NCI-H226 (cell line): ENCODE measurements at regions not wholly inside any gene's neighbourhood (a gene's known extent, or its start where the extent isn't known, plus 50 kb on each side); places are given as distances from the start of the nearest gene placed in this dataset.

Experiments
- DNase-seq: peaks from one replicate; pipeline ENCODE4 v3.0.0-alpha.2; 2015

DNA sequence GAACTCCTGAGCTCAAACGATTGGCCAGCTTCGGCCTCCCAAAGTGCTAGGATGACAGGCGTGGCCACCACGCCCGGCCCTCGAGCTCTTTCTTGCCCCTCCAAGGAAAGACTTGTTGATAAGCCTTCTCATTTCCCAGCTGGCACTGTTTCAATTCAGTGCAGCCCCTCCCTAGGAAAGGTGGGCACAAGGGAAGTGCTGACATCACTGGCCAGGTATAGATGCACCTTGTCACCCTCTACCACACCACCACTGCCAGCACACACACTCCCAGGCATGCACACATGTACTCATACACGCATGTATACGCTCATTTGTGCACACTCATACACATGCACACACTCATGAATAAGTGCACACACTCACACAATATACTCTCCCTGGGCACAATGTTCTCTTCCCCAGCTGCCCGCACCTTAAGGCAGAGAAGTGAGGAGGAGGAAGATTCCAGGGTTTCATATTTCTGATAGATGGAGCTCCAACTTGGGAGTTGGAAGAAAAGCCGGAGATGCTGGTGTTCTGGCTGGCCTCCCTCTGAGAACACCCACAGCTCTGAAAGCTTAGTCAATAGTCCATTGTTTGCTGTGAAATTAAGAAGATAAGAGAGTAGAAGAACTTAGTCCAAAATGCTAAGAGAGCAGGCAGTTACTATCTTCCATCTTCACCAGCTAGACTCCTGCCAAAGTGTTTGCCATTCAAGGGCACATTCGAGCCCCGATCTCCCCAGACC is 196.7 kb downstream of the FOXO1 start:
- DNase-seq: no peak

- DNase-seq: no peak
These were observed 195.8 kb downstream of the FOXO1 start for GRCh38 chr13:40470660-40471059.

GRCh38 chr13:40471076-40471475 is 195.4 kb downstream of the FOXO1 start:
- DNase-seq: no peak

DNA sequence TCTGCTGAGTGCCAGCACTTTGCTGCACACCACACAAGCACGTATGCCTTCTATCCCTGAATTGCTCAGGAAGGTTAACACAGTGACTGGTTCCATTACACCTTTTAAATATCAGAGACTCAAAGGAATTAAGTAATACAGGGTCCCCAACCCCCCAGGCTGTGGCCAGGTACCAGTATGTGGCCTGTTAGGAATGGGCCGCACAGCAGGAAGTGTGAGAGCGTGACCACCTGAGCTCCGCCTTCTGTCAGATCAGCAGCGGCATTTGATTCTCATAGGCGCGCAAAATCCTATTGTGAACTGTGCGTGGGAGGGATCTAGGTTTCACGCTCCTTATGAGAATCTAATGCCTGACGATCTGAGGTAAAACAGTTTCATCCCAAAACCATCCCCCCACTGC is 194.5 kb downstream of the FOXO1 start:
- DNase-seq: no peak

DNA sequence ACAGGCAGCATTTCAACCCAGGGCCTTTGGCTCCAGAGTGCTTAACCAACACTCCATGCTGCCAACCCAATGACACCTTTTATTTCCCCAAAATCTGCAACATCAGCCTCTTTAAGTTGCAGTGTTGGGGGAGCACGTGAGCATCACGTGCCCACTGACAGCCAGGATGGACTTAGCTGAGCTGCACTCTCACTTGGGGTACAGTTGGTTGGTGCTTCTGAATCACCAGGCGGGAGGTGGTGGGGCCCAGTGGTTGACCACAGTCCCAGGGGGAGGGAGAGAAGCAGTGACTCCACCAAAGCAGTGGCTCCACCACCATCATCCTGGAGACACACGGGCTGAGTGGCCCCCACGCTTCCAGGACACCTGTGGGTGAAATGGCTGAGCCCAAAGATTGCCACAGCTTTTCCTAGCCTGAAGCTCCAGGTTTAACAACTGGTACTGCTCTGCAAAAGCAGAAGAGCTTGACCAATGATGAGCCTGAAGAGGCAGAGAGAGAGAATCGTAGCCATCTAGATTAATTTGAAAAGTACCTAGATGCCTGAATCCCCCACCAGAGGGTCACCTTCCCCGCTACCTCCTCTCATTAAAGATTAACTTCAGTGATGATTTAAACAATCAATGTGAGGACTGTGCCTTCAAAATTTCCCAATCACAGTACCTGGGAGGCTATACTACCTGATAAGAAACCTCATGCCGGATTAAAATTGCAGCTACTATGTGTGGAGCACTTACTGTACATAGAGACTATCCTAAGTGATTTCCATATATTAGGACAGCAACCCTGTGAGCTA is 193.8 kb downstream of the FOXO1 start:
- DNase-seq: no peak

- no peak for DNase-seq
These were observed 190.8 kb downstream of the FOXO1 start for GRCh38 chr13:40475617-40476016.

DNA sequence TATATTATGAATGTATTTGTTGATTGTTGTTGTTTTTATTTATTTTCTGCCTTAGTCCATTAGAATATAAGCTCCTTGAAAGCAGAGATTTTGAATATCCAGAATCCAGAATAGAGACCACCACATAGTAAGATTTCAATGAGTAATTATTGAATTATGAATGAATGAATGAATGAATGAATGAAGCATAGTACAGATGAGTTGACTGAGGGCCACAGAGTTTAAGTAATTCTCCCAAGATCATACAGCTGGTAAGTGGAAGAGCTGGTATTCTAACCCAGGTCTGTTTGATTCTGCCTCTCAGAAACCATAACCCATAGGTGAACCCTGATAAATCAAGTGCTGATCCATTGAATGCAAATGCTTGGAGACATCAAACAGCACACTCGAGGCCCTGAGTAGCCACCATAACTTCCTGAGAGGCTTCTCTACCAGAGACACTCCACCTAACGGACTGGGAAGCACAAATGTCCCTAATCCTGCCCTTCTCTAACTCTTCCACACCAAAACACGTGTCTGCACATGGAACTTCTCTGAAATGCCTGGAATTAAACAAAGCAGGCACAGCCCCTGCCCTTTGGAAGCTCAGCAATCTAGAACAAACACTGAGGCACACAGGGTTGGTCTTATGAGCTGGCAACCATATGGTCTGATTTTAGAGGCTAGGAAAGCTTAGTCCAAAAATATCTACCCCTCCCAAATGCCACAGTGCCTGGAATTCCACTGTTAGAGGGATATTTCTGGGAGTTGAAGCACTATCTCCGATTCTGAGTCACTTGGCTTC is 190.1 kb downstream of the FOXO1 start:
- peak; percentile 47 for DNase-seq

GRCh38 chr13:40477623-40478608 is 188.5 kb downstream of the FOXO1 start:
- DNase-seq: no peak

DNA sequence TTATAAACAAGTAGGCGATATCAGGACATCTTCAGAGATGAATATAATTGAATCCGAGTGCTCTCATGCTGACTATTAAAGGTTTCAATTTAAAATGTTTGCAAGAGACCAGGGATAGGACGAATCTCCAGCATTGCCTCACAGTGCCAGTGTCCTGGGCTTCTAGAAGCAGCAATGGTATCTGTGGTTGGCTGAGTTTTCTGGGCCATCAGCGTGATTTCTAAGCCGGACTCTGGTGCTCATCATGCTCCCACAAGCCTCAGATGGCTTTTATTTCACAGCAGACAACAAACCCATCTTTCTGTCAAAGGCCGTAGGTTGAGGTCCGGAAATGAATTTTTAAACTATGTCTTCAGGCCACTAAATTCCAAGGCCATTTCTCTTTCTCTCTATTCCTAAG is 187.7 kb downstream of the FOXO1 start:
- DNase-seq: no peak

DNA sequence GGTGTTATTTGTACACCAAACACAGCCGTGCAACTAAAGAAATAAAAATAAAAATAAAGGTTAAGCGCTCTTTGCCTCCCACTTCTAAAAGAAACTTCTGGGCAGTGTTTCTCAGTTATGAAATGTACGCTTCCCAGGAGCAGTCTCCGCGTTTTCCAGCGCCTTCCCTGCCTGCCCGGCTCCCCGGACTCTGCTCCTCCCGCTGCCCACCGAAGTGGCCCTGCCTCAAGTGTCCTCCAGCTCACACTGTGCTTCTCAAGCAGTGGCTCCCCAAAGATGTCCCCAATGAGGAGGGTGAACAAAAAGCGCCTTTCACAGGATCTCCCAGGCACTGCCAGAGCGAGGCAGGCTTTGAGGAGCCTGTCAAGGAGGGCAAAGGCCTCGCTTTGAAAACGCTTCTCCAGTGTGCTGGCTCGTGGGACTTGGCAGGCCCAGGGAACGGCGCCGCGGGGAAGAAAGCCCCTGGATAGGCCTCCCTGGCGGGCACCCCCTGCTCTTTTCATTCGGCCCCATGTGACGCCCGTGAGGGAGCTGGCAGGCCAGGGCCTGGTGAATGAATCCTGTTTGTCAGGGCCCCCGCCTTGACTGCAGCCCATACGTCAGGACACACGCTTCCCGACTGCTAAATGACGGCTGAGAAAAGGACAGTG is 187.1 kb downstream of the FOXO1 start:
- DNase-seq: no peak

DNA sequence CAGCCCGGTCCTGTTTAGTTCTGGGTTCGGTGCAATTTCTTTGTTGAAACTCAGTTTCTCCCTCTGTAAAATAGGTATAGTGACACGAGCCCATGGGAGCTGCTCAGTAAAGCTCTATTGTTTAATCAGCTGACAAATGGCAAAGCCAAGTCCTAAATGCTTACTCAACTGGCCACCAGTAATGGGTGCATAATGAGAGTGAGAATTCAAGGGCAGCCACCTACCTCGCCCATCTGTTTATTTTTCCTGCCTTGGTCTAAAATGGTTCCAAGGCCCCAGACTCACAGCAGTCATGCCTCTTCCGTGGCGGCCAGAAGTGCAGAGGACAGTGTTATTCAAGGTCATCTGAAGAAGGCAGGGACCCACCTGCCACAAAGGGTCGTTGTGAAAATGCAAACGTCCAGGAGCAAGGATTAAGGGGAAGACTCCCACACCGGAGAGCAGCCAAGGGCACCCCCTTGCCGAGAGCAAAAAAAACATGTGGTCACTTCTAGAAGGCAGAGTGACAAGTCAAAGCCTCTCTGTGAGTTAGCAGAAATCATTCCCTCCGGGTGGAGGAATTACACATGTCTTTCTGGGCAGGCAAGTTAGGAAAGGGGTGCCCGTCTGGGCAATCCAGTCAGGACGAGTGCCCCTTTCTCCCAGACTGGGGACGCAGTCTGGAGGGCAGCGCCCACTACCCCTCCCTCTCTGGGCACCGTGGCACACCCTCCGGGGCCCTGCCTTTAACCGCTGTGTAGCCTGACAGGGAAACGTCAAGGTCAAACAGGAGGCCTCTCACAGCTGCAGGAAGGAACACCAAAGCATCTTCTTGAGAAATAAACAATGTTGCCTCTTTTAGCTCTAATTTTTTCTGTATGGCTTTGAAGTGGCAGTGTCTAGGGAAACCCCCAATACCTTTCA is 186.2 kb downstream of the FOXO1 start:
- no peak for DNase-seq

DNA sequence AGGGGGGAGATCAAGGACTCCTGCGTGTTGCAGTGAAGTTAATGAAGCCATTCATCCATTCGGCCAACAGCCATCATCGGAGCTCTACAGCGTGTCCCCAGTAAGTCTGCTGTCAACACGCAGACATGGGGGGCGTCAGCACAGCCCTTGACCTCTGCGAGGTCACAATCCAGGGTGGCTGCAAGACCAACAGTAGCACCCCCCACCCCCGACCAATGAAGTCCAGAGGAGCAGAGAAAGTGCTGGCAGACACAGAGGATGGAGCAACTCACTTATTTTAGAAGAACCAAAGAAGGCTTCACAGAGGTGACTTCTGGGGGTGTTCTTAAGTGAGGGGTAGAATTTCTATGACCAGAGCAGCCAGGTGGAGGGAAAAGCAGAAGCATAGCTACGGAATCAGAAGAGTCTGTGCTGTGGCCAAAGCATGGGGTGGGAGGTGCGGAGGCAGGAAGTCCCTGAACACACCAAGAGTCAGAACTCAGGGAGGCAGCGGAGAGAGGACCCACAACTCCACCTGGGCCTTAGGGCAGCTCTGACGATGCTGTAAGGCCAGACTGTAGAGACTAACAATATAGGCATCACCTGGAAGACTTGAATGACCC is 185.4 kb downstream of the FOXO1 start:
- DNase-seq: no peak

- DNase-seq: no peak
These were observed 182.8 kb downstream of the FOXO1 start for GRCh38 chr13:40483601-40484000.

DNA sequence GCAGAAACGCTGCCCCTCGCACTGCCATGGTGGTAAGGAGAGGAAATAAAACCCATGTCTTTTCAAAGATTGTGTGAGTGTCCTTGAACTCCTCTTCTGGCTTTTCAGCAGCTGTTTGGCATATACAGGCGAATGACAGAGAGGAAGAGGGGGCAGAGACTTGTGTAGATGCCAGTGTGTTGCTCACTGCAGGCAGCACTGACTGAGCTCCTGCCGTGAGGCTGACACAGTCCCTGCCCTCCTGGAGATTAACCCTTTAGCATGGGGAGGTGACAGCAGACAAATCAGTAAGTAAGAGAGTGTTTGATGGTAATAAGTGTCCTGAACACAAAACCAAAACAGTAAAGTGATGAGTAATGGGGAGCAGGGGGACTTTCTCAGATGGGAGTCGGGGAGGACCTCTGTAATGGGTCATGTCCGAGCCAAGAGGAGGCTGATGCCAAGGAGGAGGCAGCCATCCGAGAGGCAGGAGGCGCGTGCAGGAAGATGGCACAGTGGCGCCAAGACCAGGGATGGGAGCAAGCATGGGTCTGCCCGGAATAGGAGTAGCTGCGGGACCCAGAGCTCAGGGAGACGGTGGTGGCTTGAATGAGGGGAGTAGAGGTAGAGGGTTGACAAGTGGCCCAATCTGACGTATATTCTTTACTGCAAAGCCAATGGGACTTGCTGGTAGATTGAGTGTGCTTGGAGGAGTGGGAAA is 182.2 kb downstream of the FOXO1 start:
- no peak for DNase-seq

DNA sequence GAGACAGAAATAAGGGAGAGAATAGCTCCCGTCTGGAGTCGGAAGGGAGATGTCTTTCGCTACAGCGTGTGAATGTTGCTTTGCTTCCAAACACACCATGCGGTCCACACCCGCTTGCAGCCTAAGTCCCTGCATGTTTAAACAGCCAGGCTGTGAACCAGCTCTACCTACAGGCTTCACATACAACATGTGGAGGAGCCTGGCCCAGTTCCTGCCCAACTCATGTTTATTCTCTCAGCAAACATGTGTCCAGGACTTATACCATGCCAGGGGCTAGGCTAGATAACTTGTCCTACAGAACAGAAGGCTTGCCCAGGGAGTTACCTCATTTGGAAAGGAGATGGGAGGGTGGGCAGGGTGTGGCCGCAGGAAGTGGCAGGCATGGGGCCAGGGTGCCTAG is 181.5 kb downstream of the FOXO1 start:
- no peak for DNase-seq

GRCh38 chr13:40485611-40486517 is 180.6 kb downstream of the FOXO1 start:
- DNase-seq: no peak

DNA sequence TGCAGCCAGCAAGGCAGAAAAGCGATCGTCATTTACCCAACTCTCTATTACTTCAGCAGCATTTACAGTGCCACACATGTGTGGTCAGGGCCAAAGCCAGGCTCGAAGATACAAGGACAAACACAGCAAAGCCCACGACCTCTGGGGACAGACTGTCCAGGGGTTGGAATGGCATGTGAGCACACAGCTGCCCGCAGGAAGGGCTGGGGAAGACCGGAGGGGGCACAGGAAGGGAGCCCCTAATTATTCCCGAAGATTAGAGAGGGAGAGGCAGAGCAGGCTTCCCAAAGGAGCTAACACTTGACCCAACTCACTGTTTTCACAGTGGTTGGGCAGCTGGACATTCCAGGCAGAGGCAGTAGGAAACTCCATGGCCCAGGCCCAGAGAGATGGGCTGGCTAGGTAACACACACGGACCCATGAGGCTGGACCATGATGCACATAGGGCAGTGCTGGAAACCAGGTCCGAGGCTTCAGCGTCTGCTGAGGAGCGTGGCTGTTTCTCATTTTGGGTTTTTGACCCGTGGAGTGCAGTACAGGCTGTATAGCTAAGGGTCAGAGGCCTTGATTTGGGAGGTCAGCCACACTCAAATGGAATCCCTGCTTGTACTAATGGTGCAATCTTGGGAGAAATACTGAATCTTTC is 179.8 kb downstream of the FOXO1 start:
- DNase-seq: no peak

DNA sequence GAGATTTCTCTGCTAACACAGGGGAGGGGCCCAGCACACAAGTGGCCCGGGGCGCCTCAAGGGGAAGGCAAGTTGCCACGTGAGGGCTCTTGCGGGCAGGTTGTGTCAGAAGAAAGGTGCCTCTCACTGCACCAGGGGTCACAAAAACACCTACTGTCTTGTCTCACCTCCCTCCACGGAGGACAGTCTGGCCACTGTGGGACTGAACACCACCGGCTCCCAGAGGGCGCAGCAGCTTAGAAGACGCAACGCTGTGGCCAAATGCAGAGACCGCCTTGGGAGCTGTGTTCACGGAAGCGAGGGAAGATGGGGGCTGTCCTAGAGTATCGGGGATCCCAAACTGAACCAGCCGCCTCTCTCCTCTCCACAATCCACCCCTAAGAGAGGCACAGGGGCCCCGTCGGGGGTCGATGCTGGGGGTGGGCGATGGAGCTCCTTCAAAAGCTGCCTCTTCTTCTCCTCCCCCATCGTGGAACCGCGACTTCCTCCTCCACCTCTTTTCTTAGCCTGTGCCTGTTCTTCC is 177.5 kb downstream of the FOXO1 start:
- DNase-seq: no peak
